Uterus (tissue), 3 donors: ENCODE measurements at regions not wholly inside any gene's neighbourhood (a gene's known extent, or its start where the extent isn't known, plus 50 kb on each side); places are given as distances from the start of the nearest gene placed in this dataset.

Source experiments
- DNase-seq, 2 donors: peaks; one replicate each; pipeline ENCODE4 v3.0.0-alpha.2; 2019 to 2020
- H3K27ac ChIP-seq, 2 donors: fragments of 200-600 bp; sonication (generic); 1 replicate in 1 of 2; 2 replicates in 1 of 2; pipeline ENCODE4 v1.5.1; 2016 to 2018
- H3K27me3 ChIP-seq, 2 donors: fragments of 200-600 bp; sonication (generic); one replicate each; pipeline ENCODE4 v1.5.1; 2018 to 2019; ENCODE audit warnings: control low read depth in 1 of 2
- H3K36me3 ChIP-seq, 2 donors: fragments of 200-600 bp; sonication (generic); one replicate each; pipeline ENCODE4 v1.5.1; 2019; ENCODE audit warnings: control low read depth in 1 of 2
- H3K4me1 ChIP-seq, 2 donors: fragments of 200-600 bp; sonication (generic); one replicate each; pipeline ENCODE4 v1.5.1; 2018 to 2019; ENCODE audit warnings: control low read depth in 1 of 2
- H3K4me3 ChIP-seq, 2 donors: fragments of 200-600 bp; sonication (generic); 1 replicate in 1 of 2; 2 replicates in 1 of 2; pipeline ENCODE4 v1.5.1; 2018 to 2019; ENCODE audit warnings: mild to moderate bottlenecking in 1 of 2
- H3K9me3 ChIP-seq, 2 donors: fragments of 200-600 bp; sonication (generic); one replicate each; pipeline ENCODE4 v1.5.1; 2019; ENCODE audit warnings: control low read depth in 1 of 2
- CTCF ChIP-seq, 4 experiments: fragments of 200-600 bp in 2 of 4; fragments of 450-650 bp in 2 of 4; sonication (generic) in 2 of 4; IDR thresholded peaks; one replicate each; pipeline ENCODE4 v1.5.1; 2016 to 2019; ENCODE audit warnings: antibody characterized with exemption in 4 of 4, mild to moderate bottlenecking in 2 of 4, moderate library complexity in 1 of 4
- POLR2A ChIP-seq, 2 donors: fragments of 450-650 bp; IDR thresholded peaks; one replicate each; pipeline ENCODE4 v1.6.1; 2016; ENCODE audit warnings: antibody characterized with exemption in 2 of 2, mild to moderate bottlenecking in 1 of 2, moderate library complexity in 1 of 2
- intact Hi-C: fragments of 100-400 bp; cut with DNase I; formaldehyde crosslinking; loops from one replicate; pipeline ENCODE4 v1.15.1; 2023; ENCODE audit warnings: low total_unique reads
- donor health status: DM: yes; HTN: yes; CAD: no.

GRCh38 chr3:41044523-41044922, 154.8 kb upstream of the CTNNB1 start:
- DNase-seq = no peak
- intact Hi-C loops = no loop called here
- no peak overlapping the region for H3K27ac ChIP-seq
- H3K4me1 ChIP-seq = no peaks in the 10 kb centered on the region
- H3K4me3 ChIP-seq = no peak overlapping the region
- no peaks in the 10 kb centered on the region for H3K27me3 ChIP-seq
- TF ChIP-seq POLR2A (IDR thresholded peaks at IDR 0.05) (no peak), CTCF (IDR thresholded peaks at IDR 0.05) (no peak)
- H3K9me3 ChIP-seq = no peaks in the 10 kb centered on the region
- no peaks in the 10 kb centered on the region for H3K36me3 ChIP-seq

- no peaks in the 10 kb centered on the region for H3K36me3 ChIP-seq
- DNase-seq = no peak
- intact Hi-C loops = no loop called here
These were observed 153.8 kb upstream of the CTNNB1 start for GRCh38 chr3:41045491-41045890.

GRCh38 chr3:41050144-41050543, 149.2 kb upstream of the CTNNB1 start:
- Histone ChIP-seq H3K36me3 (no peaks in the 10 kb centered on the region), H3K9me3 (no peaks in the 10 kb centered on the region), H3K4me3 (no peak overlapping the region), H3K27me3 (no peaks in the 10 kb centered on the region), H3K27ac (no peak overlapping the region), H3K4me1 (no peaks in the 10 kb centered on the region)
- TF ChIP-seq CTCF (IDR thresholded peaks at IDR 0.05) (no peak), POLR2A (IDR thresholded peaks at IDR 0.05) (no peak)
- DNase-seq = no peak
- intact Hi-C loops = no loop called here

More at GRCh38 chr3:41045491-41045890, 153.8 kb upstream of the CTNNB1 start:
- TF ChIP-seq CTCF (IDR thresholded peaks at IDR 0.05) = no peak
- TF ChIP-seq POLR2A (IDR thresholded peaks at IDR 0.05) = no peak
- Histone ChIP-seq H3K27me3 (no peaks in the 10 kb centered on the region), H3K4me3 (no peak overlapping the region), H3K4me1 (no peaks in the 10 kb centered on the region), H3K27ac (no peak overlapping the region), H3K9me3 (no peaks in the 10 kb centered on the region)

- intact Hi-C loops = no loop called here
- no peak for TF ChIP-seq CTCF (IDR thresholded peaks at IDR 0.05)
- no peak for TF ChIP-seq POLR2A (IDR thresholded peaks at IDR 0.05)
- Histone ChIP-seq H3K27me3 (no peaks in the 10 kb centered on the region), H3K36me3 (no peaks in the 10 kb centered on the region), H3K9me3 (no peaks in the 10 kb centered on the region), H3K4me1 (no peaks in the 10 kb centered on the region), H3K27ac (no peak overlapping the region), H3K4me3 (no peak overlapping the region)
- no peak for DNase-seq
These were observed 146.1 kb upstream of the CTNNB1 start for GRCh38 chr3:41053220-41053619.

GRCh38 chr3:41060106-41060505, 139.2 kb upstream of the CTNNB1 start:
- H3K36me3 ChIP-seq = no peaks in the 10 kb centered on the region
- no peaks in the 10 kb centered on the region for H3K27me3 ChIP-seq
- H3K9me3 ChIP-seq = no peaks in the 10 kb centered on the region
- H3K27ac ChIP-seq = no peak overlapping the region
- no peak for DNase-seq
- H3K4me3 ChIP-seq = no peak overlapping the region
- no peaks in the 10 kb centered on the region for H3K4me1 ChIP-seq
- intact Hi-C loops = no loop called here
- TF ChIP-seq POLR2A (IDR thresholded peaks at IDR 0.05) = no peak
- TF ChIP-seq CTCF (IDR thresholded peaks at IDR 0.05) = no peak
